ENCODE measurements at regions not wholly inside any gene's neighbourhood (a gene's known extent, or its start where the extent isn't known, plus 50 kb on each side); places are given as distances from the start of the nearest gene placed in this dataset.
"Not testable (repeated sequence)": the region's sequence is repeated elsewhere in the genome, so short reads cannot be mapped to it uniquely, and the experiment has no call there.

- DNase-seq (ENCODE audit: low read depth in 2 of 2): no peak
Observed at GRCh38 chr3:81913886-81914663, 152.6 kb upstream of the GBE1 start.

- no peak for DNase-seq (ENCODE audit: low read depth in 2 of 2)
Observed at GRCh38 chr3:81911221-81911620, 149.8 kb upstream of the GBE1 start.

- DNase-seq (ENCODE audit: low read depth in 2 of 2): peak in 1 of 2 experiments; percentile 3
Observed at GRCh38 chr3:81910244-81910852, 148.9 kb upstream of the GBE1 start.

- no peak for DNase-seq (ENCODE audit: low read depth in 2 of 2)
Observed at GRCh38 chr3:81909796-81910195, 148.4 kb upstream of the GBE1 start.

- DNase-seq (ENCODE audit: low read depth in 2 of 2): no peak
Observed at GRCh38 chr3:81908561-81908960, 147.1 kb upstream of the GBE1 start.

- no peak for DNase-seq (ENCODE audit: low read depth in 2 of 2)
Observed at GRCh38 chr3:81898336-81898735, 136.9 kb upstream of the GBE1 start.

GRCh38 chr3:81894598-81894997 is 133.2 kb upstream of the GBE1 start:
- no peak for DNase-seq (ENCODE audit: low read depth in 2 of 2)

GRCh38 chr3:81891055-81891895 is 129.8 kb upstream of the GBE1 start:
- DNase-seq (ENCODE audit: low read depth in 2 of 2): no peak

GRCh38 chr3:81888914-81889557 is 127.6 kb upstream of the GBE1 start:
- no peak for DNase-seq (ENCODE audit: low read depth in 2 of 2)

GRCh38 chr3:81887448-81887847 is 126.0 kb upstream of the GBE1 start:
- no peak for DNase-seq (ENCODE audit: low read depth in 2 of 2)

GRCh38 chr3:81886081-81886480 is 124.6 kb upstream of the GBE1 start:
- DNase-seq (ENCODE audit: low read depth in 2 of 2): no peak

- DNase-seq (ENCODE audit: low read depth in 2 of 2): no peak
Observed at GRCh38 chr3:81884791-81885190, 123.3 kb upstream of the GBE1 start.

- no peak for DNase-seq (ENCODE audit: low read depth in 2 of 2)
Observed at GRCh38 chr3:81876826-81877225, 115.4 kb upstream of the GBE1 start.

- DNase-seq (ENCODE audit: low read depth in 2 of 2): no peak
Observed at GRCh38 chr3:81874738-81875137, 113.3 kb upstream of the GBE1 start.

GRCh38 chr3:81872566-81872965 is 111.1 kb upstream of the GBE1 start:
- DNase-seq (ENCODE audit: low read depth in 2 of 2): no peak

GRCh38 chr3:81871358-81872155 is 110.1 kb upstream of the GBE1 start:
- no peak for DNase-seq (ENCODE audit: low read depth in 2 of 2)

GRCh38 chr3:81869382-81869781 is 107.9 kb upstream of the GBE1 start:
- DNase-seq (ENCODE audit: low read depth in 2 of 2): no peak

GRCh38 chr3:81868597-81868996 is 107.2 kb upstream of the GBE1 start:
- DNase-seq (ENCODE audit: low read depth in 2 of 2): no peak

- no peak for DNase-seq (ENCODE audit: low read depth in 2 of 2)
Observed at GRCh38 chr3:81867875-81868274, 106.4 kb upstream of the GBE1 start.

- not testable (repeated sequence) for DNase-seq (ENCODE audit: low read depth in 2 of 2)
Observed at GRCh38 chr3:81865164-81865563, 103.7 kb upstream of the GBE1 start.

GRCh38 chr3:81864272-81864671 is 102.8 kb upstream of the GBE1 start:
- no peak for DNase-seq (ENCODE audit: low read depth in 2 of 2)
